H9 (cell line): ENCODE measurements at regions not wholly inside any gene's neighbourhood (a gene's known extent, or its start where the extent isn't known, plus 50 kb on each side); places are given as distances from the start of the nearest gene placed in this dataset.

Source experiments
- DNase-seq: peaks from one replicate; pipeline ENCODE4 v3.0.0-alpha.2; 2017
- H2AFZ ChIP-seq: one replicate; pipeline ENCODE4 v1.6.1; 2013; ENCODE audit warnings: mild to moderate bottlenecking, low read length, control low read depth, moderate library complexity
- H2AK5ac ChIP-seq: 2 replicates; pipeline ENCODE4 v1.6.1; 2013; ENCODE audit warnings: low read length, control low read depth, mixed read lengths; ENCODE audit not compliant: insufficient read length
- H2BK120ac ChIP-seq: one replicate; pipeline ENCODE4 v1.6.1; 2013; ENCODE audit warnings: low read depth, mild to moderate bottlenecking, low read length, control low read depth, inconsistent platforms; ENCODE audit not compliant: poor library complexity, severe bottlenecking
- H2BK12ac ChIP-seq: 2 replicates; pipeline ENCODE4 v1.6.1; 2013; ENCODE audit warnings: low read length, control low read depth, mixed read lengths, low read depth; ENCODE audit not compliant: insufficient read length
- H2BK15ac ChIP-seq: 2 replicates; pipeline ENCODE4 v1.6.1; 2013; ENCODE audit warnings: low read depth, low read length, control low read depth
- H2BK20ac ChIP-seq: one replicate; pipeline ENCODE4 v1.6.1; 2013; ENCODE audit warnings: low read depth, mild to moderate bottlenecking, low read length, control low read depth, inconsistent platforms; ENCODE audit not compliant: poor library complexity, severe bottlenecking
- H2BK5ac ChIP-seq: 2 replicates; pipeline ENCODE4 v1.6.1; 2013; ENCODE audit warnings: low read length, control low read depth, mixed read lengths; ENCODE audit not compliant: insufficient read length
- H3K14ac ChIP-seq: 2 replicates; pipeline ENCODE4 v1.6.1; 2013; ENCODE audit warnings: low read length, control low read depth; ENCODE audit not compliant: insufficient read depth
- H3K18ac ChIP-seq: 2 replicates; pipeline ENCODE4 v1.6.1; 2013; ENCODE audit warnings: low read depth, mild to moderate bottlenecking, mixed read lengths, low read length, control low read depth; ENCODE audit not compliant: insufficient read length
- H3K23ac ChIP-seq: 2 replicates; pipeline ENCODE4 v1.6.1; 2013; ENCODE audit warnings: low read length, control low read depth, mixed read lengths, low read depth; ENCODE audit not compliant: insufficient read length
- H3K23me2 ChIP-seq: 2 replicates; pipeline ENCODE4 v1.6.1; 2013; ENCODE audit warnings: low read depth, mild to moderate bottlenecking, mixed read lengths, low read length, control low read depth; ENCODE audit not compliant: insufficient read length, poor library complexity, severe bottlenecking
- H3K27ac ChIP-seq: 2 replicates; pipeline ENCODE4 v1.5.1; 2013; ENCODE audit warnings: low read length, control low read depth, mixed read lengths, low read depth; ENCODE audit not compliant: insufficient read length
- H3K27me3 ChIP-seq: 2 replicates; pipeline ENCODE4 v1.6.1; 2013; ENCODE audit warnings: low read length, control low read depth, inconsistent platforms; ENCODE audit not compliant: insufficient read depth
- H3K4ac ChIP-seq: 2 replicates; pipeline ENCODE4 v1.6.1; 2013; ENCODE audit warnings: low read depth, mild to moderate bottlenecking, control low read depth, inconsistent platforms, low read length, moderate library complexity
- H3K4me1 ChIP-seq: 2 replicates; pipeline ENCODE4 v1.6.1; 2013; ENCODE audit warnings: low read length, control low read depth, inconsistent platforms; ENCODE audit not compliant: insufficient read depth
- H3K4me2 ChIP-seq: 2 replicates; pipeline ENCODE4 v1.6.1; 2013; ENCODE audit warnings: low read length, control low read depth, mixed read lengths; ENCODE audit not compliant: insufficient read length, insufficient read depth
- H3K56ac ChIP-seq: 2 replicates; pipeline ENCODE4 v1.6.1; 2013; ENCODE audit warnings: low read depth, mild to moderate bottlenecking, mixed read lengths, low read length, control low read depth; ENCODE audit not compliant: insufficient read length
- H3K79me1 ChIP-seq: 2 replicates; pipeline ENCODE4 v1.6.1; 2013; ENCODE audit warnings: low read depth, mild to moderate bottlenecking, moderate library complexity, low read length, control low read depth, inconsistent platforms; ENCODE audit not compliant: insufficient read depth, poor library complexity, severe bottlenecking
- H3K79me2 ChIP-seq: 2 replicates; pipeline ENCODE4 v1.6.1; 2013; ENCODE audit warnings: low read length, control low read depth, inconsistent platforms; ENCODE audit not compliant: insufficient read depth
- H3K9ac ChIP-seq: 2 replicates; pipeline ENCODE4 v1.6.1; 2013; ENCODE audit warnings: low read length, control low read depth, mixed read lengths; ENCODE audit not compliant: insufficient read length; ENCODE audit errors: extremely low read depth
- H3K9me3 ChIP-seq: one replicate; pipeline ENCODE4 v1.6.1; 2013; ENCODE audit warnings: low read depth, low read length, inconsistent platforms; ENCODE audit not compliant: control insufficient read depth
- H3T11ph ChIP-seq: one replicate; pipeline ENCODE4 v1.6.1; 2013; ENCODE audit warnings: mild to moderate bottlenecking, low read length, control low read depth, inconsistent platforms
- H4K20me1 ChIP-seq: one replicate; pipeline ENCODE4 v1.6.1; 2013; ENCODE audit not compliant: control insufficient read depth, insufficient read length, insufficient read depth
- H4K5ac ChIP-seq: 2 replicates; pipeline ENCODE4 v1.6.1; 2013; ENCODE audit warnings: low read depth, mild to moderate bottlenecking, mixed read lengths, low read length, control low read depth; ENCODE audit not compliant: insufficient read length
- H4K8ac ChIP-seq: replicated peaks from 2 replicates; pipeline ENCODE4 v1.6.1; 2013; ENCODE audit warnings: low read length, control low read depth, mixed read lengths, low read depth; ENCODE audit not compliant: insufficient read length
- H4K91ac ChIP-seq: 2 replicates; pipeline ENCODE4 v1.6.1; 2013; ENCODE audit warnings: low read depth, mild to moderate bottlenecking, moderate library complexity, mixed read lengths, low read length, control low read depth; ENCODE audit not compliant: insufficient read length
- H3K27ac Mint-ChIP-seq, 3 experiments: 2 replicates in 2 of 3; 3 replicates in 1 of 3; pipeline ENCODE4 v1.8.0; 2020 to 2021; ENCODE audit warnings: mixed read lengths in 3 of 3, mild to moderate bottlenecking in 1 of 3, moderate library complexity in 1 of 3
- H3K27me3 Mint-ChIP-seq: 2 replicates; pipeline ENCODE4 v1.8.0; 2021; ENCODE audit warnings: low read depth, mild to moderate bottlenecking, moderate library complexity, mixed read lengths
- H3K36me3 Mint-ChIP-seq, 3 experiments: 2 replicates in 2 of 3; 3 replicates in 1 of 3; pipeline ENCODE4 v1.8.0; 2020 to 2021; ENCODE audit warnings: low read depth in 3 of 3, mixed read lengths in 3 of 3; ENCODE audit not compliant: insufficient read depth in 1 of 3
- H3K4me1 Mint-ChIP-seq, 2 experiments: 2 replicates each; pipeline ENCODE4 v1.8.0; 2020; ENCODE audit warnings: mixed read lengths in 2 of 2
- H3K4me3 Mint-ChIP-seq, 2 experiments: 2 replicates in 1 of 2; 3 replicates in 1 of 2; pipeline ENCODE4 v1.8.0; 2020 to 2021; ENCODE audit warnings: mild to moderate bottlenecking in 2 of 2, mixed read lengths in 2 of 2, moderate library complexity in 1 of 2
- H3K9me3 Mint-ChIP-seq, 2 experiments: 2 replicates in 1 of 2; 3 replicates in 1 of 2; pipeline ENCODE4 v1.8.0; 2020; ENCODE audit warnings: mild to moderate bottlenecking in 2 of 2, mixed read lengths in 2 of 2, moderate library complexity in 1 of 2
- WGBS: extraction: QIAGEN DNeasy Blood & Tissue Kit; methylation state at CpG from one replicate; pipeline ENCODE4 v1.1.7; 2013; ENCODE audit warnings: missing lambda C conversion rate, low lambda C conversion rate, mixed read lengths; ENCODE audit not compliant: insufficient read length; ENCODE audit errors: extremely low coverage; 5-methylcytosine and 5-hydroxymethylcytosine counted together
- TF ChIP-seq, protein P1 (sequence below): fragments of 200-600 bp; sonication (generic); conservative IDR thresholded peaks from 3 replicates; pipeline ENCODE4 v1.8.0; 2021; ENCODE audit warnings: antibody characterized with exemption, mild to moderate bottlenecking

DNA sequence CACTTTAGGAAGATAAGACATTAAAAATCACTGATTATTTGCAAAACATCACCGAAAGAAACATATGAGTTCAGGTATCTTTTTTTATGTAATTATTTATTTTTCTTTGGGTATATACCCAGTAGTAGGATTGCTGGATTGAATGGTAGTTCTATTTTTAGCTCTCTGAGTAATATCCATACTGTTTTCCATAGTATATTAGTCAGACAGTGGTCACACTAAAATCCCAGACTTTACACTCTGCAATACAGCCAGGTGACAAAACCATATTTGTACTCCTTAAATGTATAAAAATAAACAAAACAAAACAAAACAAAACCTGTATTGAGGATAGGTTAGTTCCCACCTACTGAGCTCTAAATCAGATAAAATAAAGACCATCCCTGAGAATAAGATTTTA lies 1024.3 kb upstream of the EYS start:
- Histone ChIP-seq H2AFZ (no peak overlapping the region), H3K23me2 (no peaks in the 10 kb centered on the region), H2AK5ac (no peak overlapping the region), H2BK15ac (no peak overlapping the region), H2BK20ac (no peak overlapping the region), H2BK120ac (no peak overlapping the region), H3T11ph (no peak overlapping the region), H2BK5ac (no peak overlapping the region), H3K4me1 (no peaks in the 10 kb centered on the region), H4K5ac (no peak overlapping the region), H3K9ac (no peak overlapping the region), H3K14ac (no peak overlapping the region), H3K27ac (no peak overlapping the region), H3K79me2 (no peaks in the 10 kb centered on the region), H4K20me1 (no peaks in the 10 kb centered on the region), H3K4ac (no peak overlapping the region), H4K91ac (no peak overlapping the region), H3K4me2 (no peak overlapping the region), H3K9me3 (no peaks in the 10 kb centered on the region), H3K18ac (no peak overlapping the region), H3K56ac (no peak overlapping the region), H3K27me3 (no peaks in the 10 kb centered on the region), H2BK12ac (no peak overlapping the region), H4K8ac (no peak overlapping the region), H3K23ac (no peak overlapping the region), H3K79me1 (no peaks in the 10 kb centered on the region)
- Mint-ChIP-seq H3K4me3 (no peak overlapping the region), H3K36me3 (no peaks in the 10 kb centered on the region), H3K9me3 (no peaks in the 10 kb centered on the region; a peak in 1 of 5 replicates), H3K27ac (no peak overlapping the region), H3K27me3 (no peaks in the 10 kb centered on the region), H3K4me1 (peaks cover 6 to 8% of the 10 kb centered on the region in 2 experiments)
- DNase-seq: no peak
- WGBS: no CpG with 5 or more reads among the region's 1 CpG
- TF ChIP-seq, protein P1, sequence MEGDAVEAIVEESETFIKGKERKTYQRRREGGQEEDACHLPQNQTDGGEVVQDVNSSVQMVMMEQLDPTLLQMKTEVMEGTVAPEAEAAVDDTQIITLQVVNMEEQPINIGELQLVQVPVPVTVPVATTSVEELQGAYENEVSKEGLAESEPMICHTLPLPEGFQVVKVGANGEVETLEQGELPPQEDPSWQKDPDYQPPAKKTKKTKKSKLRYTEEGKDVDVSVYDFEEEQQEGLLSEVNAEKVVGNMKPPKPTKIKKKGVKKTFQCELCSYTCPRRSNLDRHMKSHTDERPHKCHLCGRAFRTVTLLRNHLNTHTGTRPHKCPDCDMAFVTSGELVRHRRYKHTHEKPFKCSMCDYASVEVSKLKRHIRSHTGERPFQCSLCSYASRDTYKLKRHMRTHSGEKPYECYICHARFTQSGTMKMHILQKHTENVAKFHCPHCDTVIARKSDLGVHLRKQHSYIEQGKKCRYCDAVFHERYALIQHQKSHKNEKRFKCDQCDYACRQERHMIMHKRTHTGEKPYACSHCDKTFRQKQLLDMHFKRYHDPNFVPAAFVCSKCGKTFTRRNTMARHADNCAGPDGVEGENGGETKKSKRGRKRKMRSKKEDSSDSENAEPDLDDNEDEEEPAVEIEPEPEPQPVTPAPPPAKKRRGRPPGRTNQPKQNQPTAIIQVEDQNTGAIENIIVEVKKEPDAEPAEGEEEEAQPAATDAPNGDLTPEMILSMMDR: no peak
